SK-N-SH (cell line): ENCODE measurements at regions not wholly inside any gene's neighbourhood (a gene's known extent, or its start where the extent isn't known, plus 50 kb on each side); places are given as distances from the start of the nearest gene placed in this dataset.
A peak's percentile ranks its signal among the peaks of the same experiment; 100 is the strongest.

ENCODE experiments used
- CTCF ChIA-PET: fragments of 300-600, 350-600 bp; formaldehyde crosslinking; extraction: SDS; loops from one replicate; lab custom pipeline; 2021; lab: Yijun Ruan, JAX
- POLR2A ChIA-PET: fragments of 350-600 bp; sonication (Branson Sonifier 250); formaldehyde crosslinking; extraction: SDS; loops from one replicate; lab custom pipeline; 2020; ENCODE audit warnings: antibody characterized with exemption, inconsistent platforms; lab: Yijun Ruan, JAX
- DNase-seq: peaks from one replicate; pipeline ENCODE4 v3.0.0; 2012
- H2AFZ ChIP-seq: fragments of 200-600 bp; sonication (generic); 2 replicates; pipeline ENCODE4 v1.8.1; 2016; ENCODE audit warnings: antibody characterized with exemption, mild to moderate bottlenecking, low read depth
- H3F3A ChIP-seq: fragments of 200-600 bp; sonication (generic); replicated peaks from 2 replicates; pipeline ENCODE3; 2016; ENCODE audit warnings: antibody characterized with exemption, mild to moderate bottlenecking; ENCODE audit not compliant: insufficient read depth
- H3K27ac ChIP-seq, 2 experiments: fragments of 200-500 bp in 1 of 2; fragments of 200-600 bp in 1 of 2; sonication (Bioruptor generic) in 1 of 2; sonication (generic), shearing (Covaris generic) in 1 of 2; 2 replicates each; pipeline versions ENCODE4 v1.5.1 to v1.6.1; 2014 to 2016; ENCODE audit warnings: low read depth in 2 of 2, inconsistent platforms in 1 of 2, low read length in 1 of 2, mild to moderate bottlenecking in 1 of 2, mixed read lengths in 1 of 2
- H3K27me3 ChIP-seq: fragments of 200-600 bp; sonication (generic), shearing (Covaris generic); 2 replicates; pipeline ENCODE4 v1.6.1; 2016; ENCODE audit warnings: mixed run types; ENCODE audit not compliant: insufficient read depth
- H3K36me3 ChIP-seq, 2 experiments: fragments of 200-500 bp in 1 of 2; fragments of 200-600 bp in 1 of 2; sonication (Bioruptor generic) in 1 of 2; sonication (generic) in 1 of 2; replicated peaks in 1 of 2; 2 replicates each; pipeline versions ENCODE3 to v1.5.1; 2014 to 2016; ENCODE audit warnings: low read length in 1 of 2, mild to moderate bottlenecking in 1 of 2; ENCODE audit not compliant: insufficient read depth in 2 of 2, control insufficient read depth in 1 of 2
- H3K4me1 ChIP-seq, 2 experiments: fragments of 200-500 bp in 1 of 2; fragments of 200-600 bp in 1 of 2; sonication (Bioruptor generic) in 1 of 2; sonication (generic), shearing (Covaris generic) in 1 of 2; 2 replicates each; pipeline versions ENCODE4 v1.5.1 to v1.6.1; 2014 to 2016; ENCODE audit warnings: low read depth in 1 of 2, low read length in 1 of 2, mixed run types in 1 of 2; ENCODE audit not compliant: insufficient read depth in 2 of 2, control insufficient read depth in 1 of 2
- H3K4me2 ChIP-seq: fragments of 200-600 bp; sonication (generic), shearing (Covaris generic); 2 replicates; pipeline ENCODE4 v1.6.1; 2017; ENCODE audit warnings: mixed run types
- H3K4me3 ChIP-seq, 2 experiments: fragments of 200-500 bp in 1 of 2; fragments of 200-600 bp in 1 of 2; sonication (Bioruptor generic) in 1 of 2; sonication (generic), shearing (Covaris generic) in 1 of 2; 2 replicates each; pipeline versions ENCODE4 v1.5.1 to v1.8.1; 2014 to 2016; ENCODE audit warnings: low read depth in 2 of 2, inconsistent platforms in 1 of 2, low read length in 1 of 2, mild to moderate bottlenecking in 1 of 2, mixed read lengths in 1 of 2, moderate library complexity in 1 of 2
- H3K79me2 ChIP-seq: fragments of 200-600 bp; sonication (generic); 2 replicates; pipeline ENCODE4 v1.8.1; 2017; ENCODE audit warnings: mild to moderate bottlenecking; ENCODE audit not compliant: insufficient read depth
- H3K9ac ChIP-seq: fragments of 200-600 bp; sonication (generic); 2 replicates; pipeline ENCODE4 v1.6.1; 2017; ENCODE audit warnings: mixed run types
- H3K9me2 ChIP-seq: fragments of 200-600 bp; sonication (generic); 2 replicates; pipeline ENCODE4 v1.6.1; 2017; ENCODE audit warnings: mixed run types
- H3K9me3 ChIP-seq: fragments of 200-600 bp; sonication (generic); 2 replicates; pipeline ENCODE4 v1.6.1; 2017; ENCODE audit warnings: mixed run types, mild to moderate bottlenecking, moderate library complexity
- H4K20me1 ChIP-seq: fragments of 200-600 bp; sonication (generic); 2 replicates; pipeline ENCODE4 v1.6.1; 2017; ENCODE audit warnings: mild to moderate bottlenecking, mixed run types; ENCODE audit not compliant: insufficient read depth
- CHD2 ChIP-seq: fragments of 150-350 bp; IDR thresholded peaks from 2 replicates; pipeline ENCODE4 v1.6.1; 2018; ENCODE audit warnings: low read length; ENCODE audit not compliant: partially characterized antibody
- CTCF ChIP-seq: fragments of 200-600 bp; sonication (generic); IDR thresholded peaks from 2 replicates; pipeline ENCODE4 v1.6.1; 2017; ENCODE audit warnings: antibody characterized with exemption, mild to moderate bottlenecking, moderate library complexity
- EP300 ChIP-seq, 2 experiments: IDR thresholded peaks; 2 replicates each; pipeline versions ENCODE4 v1.4.0 to v1.6.1; 2012; ENCODE audit warnings: borderline replicate concordance in 1 of 2, low read depth in 1 of 2, low read length in 1 of 2
- FOSL2 ChIP-seq: IDR thresholded peaks from 2 replicates; pipeline ENCODE4 v1.4.0; 2012; ENCODE audit warnings: low read depth, mild to moderate bottlenecking, moderate library complexity, borderline replicate concordance
- GATA2 ChIP-seq: sonication (generic); formaldehyde crosslinking; IDR thresholded peaks from 2 replicates; pipeline ENCODE4 v1.5.0; 2020; ENCODE audit warnings: mild to moderate bottlenecking, missing genetic modification reagents
- MXI1 ChIP-seq: IDR thresholded peaks from 2 replicates; pipeline ENCODE4 v1.6.1; 2012; ENCODE audit warnings: mild to moderate bottlenecking, low read depth, low read length, improper control_type of control experiment
- RAD21 ChIP-seq: IDR thresholded peaks from 2 replicates; pipeline ENCODE4 v1.6.1; 2012; ENCODE audit warnings: mild to moderate bottlenecking, low read length
- RXRA ChIP-seq: IDR thresholded peaks from 2 replicates; pipeline ENCODE4 v1.4.0; 2012; ENCODE audit warnings: low read depth, mild to moderate bottlenecking, borderline replicate concordance
- WGBS: methylation state at CpG from one replicate; pipeline ENCODE4 v1.1.6; 2017; ENCODE audit warnings: low lambda C conversion rate; 5-methylcytosine and 5-hydroxymethylcytosine counted together
- TF ChIP-seq, protein P1 (sequence below): IDR thresholded peaks from 2 replicates; pipeline ENCODE4 v1.6.1; 2012; ENCODE audit warnings: mild to moderate bottlenecking, low read depth, low read length, moderate library complexity
- TF ChIP-seq, protein P2 (sequence below): IDR thresholded peaks from 2 replicates; pipeline ENCODE4 v1.4.0; 2012; ENCODE audit warnings: low read depth, borderline replicate concordance

GRCh38 chr1:228804173-228804572, 68.9 kb downstream of the RHOU start (continued):
- TF ChIP-seq, protein P1, sequence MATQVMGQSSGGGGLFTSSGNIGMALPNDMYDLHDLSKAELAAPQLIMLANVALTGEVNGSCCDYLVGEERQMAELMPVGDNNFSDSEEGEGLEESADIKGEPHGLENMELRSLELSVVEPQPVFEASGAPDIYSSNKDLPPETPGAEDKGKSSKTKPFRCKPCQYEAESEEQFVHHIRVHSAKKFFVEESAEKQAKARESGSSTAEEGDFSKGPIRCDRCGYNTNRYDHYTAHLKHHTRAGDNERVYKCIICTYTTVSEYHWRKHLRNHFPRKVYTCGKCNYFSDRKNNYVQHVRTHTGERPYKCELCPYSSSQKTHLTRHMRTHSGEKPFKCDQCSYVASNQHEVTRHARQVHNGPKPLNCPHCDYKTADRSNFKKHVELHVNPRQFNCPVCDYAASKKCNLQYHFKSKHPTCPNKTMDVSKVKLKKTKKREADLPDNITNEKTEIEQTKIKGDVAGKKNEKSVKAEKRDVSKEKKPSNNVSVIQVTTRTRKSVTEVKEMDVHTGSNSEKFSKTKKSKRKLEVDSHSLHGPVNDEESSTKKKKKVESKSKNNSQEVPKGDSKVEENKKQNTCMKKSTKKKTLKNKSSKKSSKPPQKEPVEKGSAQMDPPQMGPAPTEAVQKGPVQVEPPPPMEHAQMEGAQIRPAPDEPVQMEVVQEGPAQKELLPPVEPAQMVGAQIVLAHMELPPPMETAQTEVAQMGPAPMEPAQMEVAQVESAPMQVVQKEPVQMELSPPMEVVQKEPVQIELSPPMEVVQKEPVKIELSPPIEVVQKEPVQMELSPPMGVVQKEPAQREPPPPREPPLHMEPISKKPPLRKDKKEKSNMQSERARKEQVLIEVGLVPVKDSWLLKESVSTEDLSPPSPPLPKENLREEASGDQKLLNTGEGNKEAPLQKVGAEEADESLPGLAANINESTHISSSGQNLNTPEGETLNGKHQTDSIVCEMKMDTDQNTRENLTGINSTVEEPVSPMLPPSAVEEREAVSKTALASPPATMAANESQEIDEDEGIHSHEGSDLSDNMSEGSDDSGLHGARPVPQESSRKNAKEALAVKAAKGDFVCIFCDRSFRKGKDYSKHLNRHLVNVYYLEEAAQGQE: no peak
- TF ChIP-seq CTCF: no peak
- TF ChIP-seq GATA2 (CRISPR knock-in tag): no peak
- TF ChIP-seq, protein P2, sequence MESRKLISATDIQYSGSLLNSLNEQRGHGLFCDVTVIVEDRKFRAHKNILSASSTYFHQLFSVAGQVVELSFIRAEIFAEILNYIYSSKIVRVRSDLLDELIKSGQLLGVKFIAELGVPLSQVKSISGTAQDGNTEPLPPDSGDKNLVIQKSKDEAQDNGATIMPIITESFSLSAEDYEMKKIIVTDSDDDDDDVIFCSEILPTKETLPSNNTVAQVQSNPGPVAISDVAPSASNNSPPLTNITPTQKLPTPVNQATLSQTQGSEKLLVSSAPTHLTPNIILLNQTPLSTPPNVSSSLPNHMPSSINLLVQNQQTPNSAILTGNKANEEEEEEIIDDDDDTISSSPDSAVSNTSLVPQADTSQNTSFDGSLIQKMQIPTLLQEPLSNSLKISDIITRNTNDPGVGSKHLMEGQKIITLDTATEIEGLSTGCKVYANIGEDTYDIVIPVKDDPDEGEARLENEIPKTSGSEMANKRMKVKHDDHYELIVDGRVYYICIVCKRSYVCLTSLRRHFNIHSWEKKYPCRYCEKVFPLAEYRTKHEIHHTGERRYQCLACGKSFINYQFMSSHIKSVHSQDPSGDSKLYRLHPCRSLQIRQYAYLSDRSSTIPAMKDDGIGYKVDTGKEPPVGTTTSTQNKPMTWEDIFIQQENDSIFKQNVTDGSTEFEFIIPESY: no peak
- no peak for TF ChIP-seq FOSL2
- no peak for TF ChIP-seq MXI1
- no peak for TF ChIP-seq EP300 (IDR thresholded peaks at IDR 0.05; ENCODE audit: borderline replicate concordance in 1 of 2, low read depth in 1 of 2, low read length in 1 of 2)

DNA sequence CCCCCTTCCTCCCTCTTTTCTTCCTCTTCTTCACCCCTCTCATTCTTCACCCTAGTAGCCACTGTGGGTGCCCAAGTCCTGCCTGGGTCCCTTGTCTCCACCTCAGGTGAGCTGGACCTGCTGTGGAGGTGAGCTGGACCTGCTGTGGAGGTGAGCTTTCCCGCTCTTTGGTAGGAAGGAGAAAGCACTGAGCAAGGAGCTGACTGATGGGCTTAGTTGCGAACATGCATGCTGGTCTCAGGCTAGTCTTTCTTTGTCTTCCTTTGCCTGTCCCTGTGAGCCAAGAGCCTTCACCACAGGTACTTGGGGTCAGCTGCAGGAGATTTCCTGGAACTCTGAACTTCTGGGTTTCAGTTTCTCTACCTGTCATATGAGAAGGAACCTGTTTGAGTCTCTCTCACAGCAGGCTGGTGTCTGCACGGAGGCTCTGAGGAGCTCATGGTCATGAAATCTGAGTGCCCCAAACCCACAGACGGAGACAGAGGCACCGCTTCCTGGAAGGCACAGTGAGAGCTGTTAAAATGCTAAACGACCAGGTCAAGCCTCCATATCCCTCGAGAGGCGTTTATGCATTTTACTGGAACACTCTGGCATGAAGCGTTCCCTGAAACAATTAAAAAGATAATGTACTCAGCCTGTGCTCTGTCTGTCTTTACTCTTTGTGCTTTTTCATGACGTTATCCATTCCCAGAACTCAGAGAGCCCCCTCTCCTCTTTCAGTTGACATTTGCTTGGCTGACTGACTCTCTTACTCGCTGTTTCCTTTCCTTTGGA, 69.5 kb downstream of the RHOU start:
- WGBS: 34% methylated on average over 10 of the region's 11 CpGs
- no peaks in the 10 kb centered on the region for H3F3A ChIP-seq

More for the DNA sequence above, 69.5 kb downstream of the RHOU start:
- ChIA-PET POLR2A (interaction anchor here (0.7 kb wide), 1 partner anchor 23 kb away, joined by 3 read pairs; no protein-coding TSS in a partner anchor), CTCF (interaction anchor here (1.1 kb wide), 1 partner anchor 422 kb away, joined by 5 read pairs; no protein-coding TSS in a partner anchor)
- Histone ChIP-seq H3K36me3 (no peaks in the 10 kb centered on the region), H4K20me1 (no peaks in the 10 kb centered on the region), H3K4me3 (no peak overlapping the region), H2AFZ (no peak overlapping the region; the same call in 1 of the 2 replicates), H3K27ac (peak overlapping the region in 1 of 2 experiments; percentile 82; a peak in 2 of 4 replicates)
- DNase-seq: peak; percentile 53
- TF ChIP-seq RXRA (no peak), CHD2 (no peak), MXI1 (peak; percentile 26; the same call in 1 of the 2 replicates), CTCF (no peak), RAD21 (no peak), EP300 (IDR thresholded peaks at IDR 0.05; ENCODE audit: borderline replicate concordance in 1 of 2, low read depth in 1 of 2, low read length in 1 of 2) (peak in 1 of 2 experiments; percentile 63; a peak in 2 of 4 replicates)
- TF ChIP-seq, all 33 proteins: peak for 2
- H3K4me1 ChIP-seq: peaks cover 0 to 22% of the 10 kb centered on the region in 2 experiments; a peak in 2 of 4 replicates
- H3K79me2 ChIP-seq: no peaks in the 10 kb centered on the region
- no peaks in the 10 kb centered on the region for H3K9me3 ChIP-seq
- no peak overlapping the region for H3K9ac ChIP-seq
- H3K4me2 ChIP-seq: no peak overlapping the region
- no peaks in the 10 kb centered on the region for H3K9me2 ChIP-seq
- no peaks in the 10 kb centered on the region for H3K27me3 ChIP-seq
